ENCODE measurements at regions not wholly inside any gene's neighbourhood (a gene's known extent, or its start where the extent isn't known, plus 50 kb on each side); places are given as distances from the start of the nearest gene placed in this dataset.

DNA sequence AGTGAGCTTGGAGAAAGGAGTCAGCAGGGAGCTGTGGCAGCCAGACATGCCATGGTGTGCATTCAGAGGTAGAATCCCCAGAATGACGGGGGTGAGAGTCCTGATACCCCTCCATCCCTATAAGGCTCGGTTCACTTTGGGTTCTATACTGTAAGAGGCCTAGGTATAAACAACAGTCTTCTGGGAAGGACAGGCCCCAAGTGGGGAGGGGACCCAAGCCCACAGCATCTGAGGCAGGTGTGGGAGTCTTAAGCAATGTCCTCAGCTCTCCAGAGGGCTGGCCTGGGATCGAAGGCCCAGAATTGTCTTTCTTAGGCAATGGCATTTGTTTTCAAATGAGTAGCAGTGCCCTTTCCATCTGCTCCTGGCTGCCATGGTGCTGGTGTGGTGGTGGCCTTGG is 50.2 kb upstream of the MAMLD1 start:
- DNase-seq (ENCODE audit: low read depth) = no peak
- no peak overlapping the region for H3K4me3 ChIP-seq (ENCODE audit: low read length)
- TF ChIP-seq CTCF (IDR thresholded peaks at IDR 0.05; ENCODE audit: insufficient read depth, low read depth, low read length, missing control alignments) = no peak

Measured in epithelial cell of esophagus (primary cell).